ENCODE measurements at regions not wholly inside any gene's neighbourhood (a gene's known extent, or its start where the extent isn't known, plus 50 kb on each side); places are given as distances from the start of the nearest gene placed in this dataset.

GRCh38 chr16:85265161-85265784 lies 153.0 kb upstream of the CIBAR2 start:
- Histone ChIP-seq H2AFZ (ENCODE audit: low read length) (no peak overlapping the region), H3K4me3 (replicated peaks in 1 of 3; ENCODE audit: insufficient read depth in 1 of 3, low read depth in 2 of 3, low read length in 3 of 3) (no peak overlapping the region), H3K36me3 (replicated peaks in 1 of 2; ENCODE audit: control insufficient read depth in 1 of 2, insufficient read depth in 2 of 2, low read length in 2 of 2) (no peaks in the 10 kb centered on the region), H3K9me3 (ENCODE audit: low read length) (no peaks in the 10 kb centered on the region), H3K27me3 (ENCODE audit: control insufficient read depth in 1 of 2, insufficient read depth in 2 of 2, low read length in 2 of 2) (peaks cover 0 to 4% of the 10 kb centered on the region in 2 experiments; a peak in 1 of 5 replicates), H3K9ac (ENCODE audit: insufficient read depth, low read depth, low read length) (no peak overlapping the region), H3K4me1 (ENCODE audit: insufficient read depth, low read length) (no peaks in the 10 kb centered on the region), H4K20me1 (ENCODE audit: insufficient read depth, low read length) (peaks cover 6% of the 10 kb centered on the region; the same call in 1 of the 2 replicates), H3K4me2 (ENCODE audit: low read depth, low read length) (no peak overlapping the region), H3K79me2 (ENCODE audit: insufficient read depth, low read length) (no peaks in the 10 kb centered on the region), H3K27ac (ENCODE audit: extremely low read length, insufficient read depth, low read length) (no peak overlapping the region)
- intact Hi-C loops (cut with micrococcal nuclease; ENCODE audit: unreplicated experiment) (no loop called here), in situ Hi-C loops (cut with HindIII; ENCODE audit: extremely low pct_ligation_motif_present, low pct_unique_long_range_greater_than_20kb) (no loop called here)
- FAIRE-seq (no peak), DNase-seq (ENCODE audit: low spot score) (no peak), ATAC-seq (no peak)
- TF ChIP-seq ZNF362 (CRISPR knock-in tag; IDR thresholded peaks at IDR 0.05; ENCODE audit: borderline replicate concordance), result no peak
- WGBS (ENCODE audit: low lambda C conversion rate), result 64% methylated on average over 10 of the region's 13 CpGs
- ChIA-PET POLR2A (no interaction called here), CTCF (ENCODE audit: low intra/inter-chr PET ratio, low total read pairs) (no interaction called here)
- no TSS peak for BruUV-seq (replicated peaks)

- Histone ChIP-seq H3K9ac (ENCODE audit: insufficient read depth, low read depth, low read length) (no peak overlapping the region), H3K27me3 (ENCODE audit: control insufficient read depth in 1 of 2, insufficient read depth in 2 of 2, low read length in 2 of 2) (peaks cover 0 to 4% of the 10 kb centered on the region in 2 experiments; a peak in 1 of 5 replicates), H3K4me1 (ENCODE audit: insufficient read depth, low read length) (no peaks in the 10 kb centered on the region), H3K9me3 (ENCODE audit: low read length) (no peaks in the 10 kb centered on the region), H3K27ac (ENCODE audit: extremely low read length, insufficient read depth, low read length) (no peak overlapping the region), H3K4me2 (ENCODE audit: low read depth, low read length) (no peak overlapping the region), H3K4me3 (replicated peaks in 1 of 3; ENCODE audit: insufficient read depth in 1 of 3, low read depth in 2 of 3, low read length in 3 of 3) (no peak overlapping the region), H2AFZ (ENCODE audit: low read length) (no peak overlapping the region), H4K20me1 (ENCODE audit: insufficient read depth, low read length) (peaks cover under 1% of the 10 kb centered on the region; the same call in 1 of the 2 replicates), H3K79me2 (ENCODE audit: insufficient read depth, low read length) (no peaks in the 10 kb centered on the region), H3K36me3 (replicated peaks in 1 of 2; ENCODE audit: control insufficient read depth in 1 of 2, insufficient read depth in 2 of 2, low read length in 2 of 2) (no peaks in the 10 kb centered on the region)
- TF ChIP-seq ZBTB44 (CRISPR knock-in tag; IDR thresholded peaks at IDR 0.05), result no peak
- no peak for TF ChIP-seq U2AF1 (optimal IDR thresholded peaks at IDR 0.05; ENCODE audit: low read depth, low read length)
- no peak for TF ChIP-seq PHF8 (CRISPR knock-in tag; IDR thresholded peaks at IDR 0.05)
- TF ChIP-seq ZNF350 (CRISPR knock-in tag; IDR thresholded peaks at IDR 0.05; ENCODE audit: borderline replicate concordance, low read depth), result no peak
- TF ChIP-seq ZBTB42 (CRISPR knock-in tag; IDR thresholded peaks at IDR 0.05), result no peak
- TF ChIP-seq PLSCR1 (CRISPR knock-in tag; IDR thresholded peaks at IDR 0.05; ENCODE audit: borderline replicate concordance), result no peak
- TF ChIP-seq ATF7-NPFF (CRISPR knock-in tag; IDR thresholded peaks at IDR 0.05; ENCODE audit: low read depth), result no peak
- TF ChIP-seq CBX2 (IDR thresholded peaks at IDR 0.05; ENCODE audit: low read depth, low read length), result no peak
- TF ChIP-seq CBX2 (CRISPR knock-in tag; IDR thresholded peaks at IDR 0.05; ENCODE audit: low read depth), result no peak
- intact Hi-C loops (cut with micrococcal nuclease; ENCODE audit: unreplicated experiment) (no loop called here), in situ Hi-C loops (cut with HindIII; ENCODE audit: extremely low pct_ligation_motif_present, low pct_unique_long_range_greater_than_20kb) (no loop called here)
- no peak for DNase-seq (ENCODE audit: low spot score)
- BruUV-seq (replicated peaks), result no TSS peak
- CTCF ChIA-PET (ENCODE audit: low intra/inter-chr PET ratio, low total read pairs), result no interaction called here
- ATAC-seq, result no peak; the same call in 2 of the 3 replicates
- no peak for FAIRE-seq
- POLR2A ChIA-PET, result no interaction called here
- 95% methylated on average over 4 of the region's 11 CpGs for WGBS (ENCODE audit: low lambda C conversion rate)
Observed at GRCh38 chr16:85265810-85266209, 153.5 kb upstream of the CIBAR2 start.
